ENCODE measurements at regions not wholly inside any gene's neighbourhood (a gene's known extent, or its start where the extent isn't known, plus 50 kb on each side); places are given as distances from the start of the nearest gene placed in this dataset.

GRCh38 chr22:46078241-46079092, 71.9 kb upstream of the PPARA start:
- Histone ChIP-seq H3K36me3 (ENCODE audit: insufficient read depth, low read length) (peaks cover 92% of the 10 kb centered on the region), H2AFZ (ENCODE audit: low read length) (no peak overlapping the region), H4K20me1 (ENCODE audit: insufficient read depth, low read length) (peaks cover 80% of the 10 kb centered on the region), H3K4me3 (ENCODE audit: insufficient read depth, low read length) (peak overlapping the region; percentile 80), H3K4me1 (ENCODE audit: insufficient read depth, low read length) (peaks cover 60% of the 10 kb centered on the region), H3K27ac (ENCODE audit: low read depth, low read length) (peak overlapping the region; percentile 96), H3K4me2 (ENCODE audit: insufficient read depth, low read length) (peak overlapping the region; percentile 94), H3K79me2 (ENCODE audit: insufficient read depth, low read length) (peaks cover 100% of the 10 kb centered on the region), H3K9me3 (ENCODE audit: low read depth, low read length) (no peaks in the 10 kb centered on the region), H3K27me3 (ENCODE audit: insufficient read depth, low read length) (no peaks in the 10 kb centered on the region)
- DNase-seq (ENCODE audit: insufficient read length, low spot score, missing footprints), result peak; percentile 95
- TF ChIP-seq CTCF (IDR thresholded peaks at IDR 0.05; ENCODE audit: extremely low read depth, low read depth, low read length), result no peak

- DNase-seq (ENCODE audit: insufficient read length, low spot score, missing footprints), result peak; percentile 89
Observed at GRCh38 chr22:46079093-46079860, 71.0 kb upstream of the PPARA start.

GRCh38 chr22:46079861-46080821, 70.2 kb upstream of the PPARA start:
- H3K27me3 ChIP-seq (ENCODE audit: insufficient read depth, low read length), result no peaks in the 10 kb centered on the region
- peak overlapping the region; percentile 80 for H3K4me3 ChIP-seq (ENCODE audit: insufficient read depth, low read length)
- H4K20me1 ChIP-seq (ENCODE audit: insufficient read depth, low read length), result peaks cover 78% of the 10 kb centered on the region
- peak; percentile 98 for DNase-seq (ENCODE audit: insufficient read length, low spot score, missing footprints)
- H3K4me1 ChIP-seq (ENCODE audit: insufficient read depth, low read length), result peaks cover 72% of the 10 kb centered on the region
- no peaks in the 10 kb centered on the region for H3K9me3 ChIP-seq (ENCODE audit: low read depth, low read length)
- H2AFZ ChIP-seq (ENCODE audit: low read length), result no peak overlapping the region
- peaks cover 100% of the 10 kb centered on the region for H3K79me2 ChIP-seq (ENCODE audit: insufficient read depth, low read length)
- H3K27ac ChIP-seq (ENCODE audit: low read depth, low read length), result peak overlapping the region; percentile 96
- TF ChIP-seq CTCF (IDR thresholded peaks at IDR 0.05; ENCODE audit: extremely low read depth, low read depth, low read length), result no peak
- H3K4me2 ChIP-seq (ENCODE audit: insufficient read depth, low read length), result peak overlapping the region; percentile 94
- H3K36me3 ChIP-seq (ENCODE audit: insufficient read depth, low read length), result peaks cover 91% of the 10 kb centered on the region

More at GRCh38 chr22:46079093-46079860, 71.0 kb upstream of the PPARA start:
- Histone ChIP-seq H3K27me3 (ENCODE audit: insufficient read depth, low read length) (no peaks in the 10 kb centered on the region), H3K79me2 (ENCODE audit: insufficient read depth, low read length) (peaks cover 100% of the 10 kb centered on the region), H3K4me1 (ENCODE audit: insufficient read depth, low read length) (peaks cover 68% of the 10 kb centered on the region), H2AFZ (ENCODE audit: low read length) (no peak overlapping the region), H4K20me1 (ENCODE audit: insufficient read depth, low read length) (peaks cover 78% of the 10 kb centered on the region), H3K4me2 (ENCODE audit: insufficient read depth, low read length) (peak overlapping the region; percentile 94), H3K9me3 (ENCODE audit: low read depth, low read length) (no peaks in the 10 kb centered on the region), H3K27ac (ENCODE audit: low read depth, low read length) (peak overlapping the region; percentile 96), H3K4me3 (ENCODE audit: insufficient read depth, low read length) (peak overlapping the region; percentile 80), H3K36me3 (ENCODE audit: insufficient read depth, low read length) (peaks cover 92% of the 10 kb centered on the region)
- no peak for TF ChIP-seq CTCF (IDR thresholded peaks at IDR 0.05; ENCODE audit: extremely low read depth, low read depth, low read length)

Data from osteoblast (primary cell).